Astrocyte (in vitro differentiated cells and primary cell): ENCODE measurements at regions not wholly inside any gene's neighbourhood (a gene's known extent, or its start where the extent isn't known, plus 50 kb on each side); places are given as distances from the start of the nearest gene placed in this dataset.

ENCODE experiments used
- DNase-seq: peaks from one replicate; pipeline ENCODE4 v3.0.0-alpha.2; 2010; ENCODE audit warnings: low read depth
- FAIRE-seq: peaks from 2 replicates; lab custom pipeline; 2011; peaks lifted over from hg19 to GRCh38; lab: Jason Lieb, UNC
- H2AFZ ChIP-seq: 2 replicates; pipeline ENCODE4 v1.6.0; 2012; ENCODE audit warnings: low read depth, low read length, inconsistent platforms
- H3K27ac ChIP-seq: 2 replicates; pipeline ENCODE4 v1.5.1; 2011; ENCODE audit warnings: low read depth, low read length, inconsistent platforms
- H3K27me3 ChIP-seq: 2 replicates; pipeline ENCODE4 v1.6.0; 2011; ENCODE audit warnings: low read length, inconsistent platforms; ENCODE audit not compliant: insufficient read depth
- H3K36me3 ChIP-seq: 2 replicates; pipeline ENCODE4 v1.5.1; 2011; ENCODE audit warnings: low read length, inconsistent platforms; ENCODE audit not compliant: insufficient read depth
- H3K4me1 ChIP-seq: 2 replicates; pipeline ENCODE4 v1.5.1; 2011; ENCODE audit warnings: low read length, inconsistent platforms; ENCODE audit not compliant: insufficient read depth
- H3K4me2 ChIP-seq: 2 replicates; pipeline ENCODE4 v1.6.0; 2012; ENCODE audit warnings: low read length, inconsistent platforms
- H3K4me3 ChIP-seq: 2 replicates; pipeline ENCODE4 v1.5.1; 2011; ENCODE audit warnings: low read depth, mild to moderate bottlenecking, low read length, inconsistent platforms; ENCODE audit not compliant: insufficient read depth
- H3K79me2 ChIP-seq: 2 replicates; pipeline ENCODE4 v1.6.0; 2012; ENCODE audit warnings: mild to moderate bottlenecking, low read length, inconsistent platforms; ENCODE audit not compliant: insufficient read depth
- H3K9ac ChIP-seq: 2 replicates; pipeline ENCODE4 v1.6.0; 2012; ENCODE audit warnings: mild to moderate bottlenecking, low read length, inconsistent platforms
- H3K9me3 ChIP-seq: 2 replicates; pipeline ENCODE4 v1.5.1; 2012; ENCODE audit warnings: low read depth, mild to moderate bottlenecking, low read length, inconsistent platforms; ENCODE audit not compliant: insufficient read depth
- H4K20me1 ChIP-seq: 2 replicates; pipeline ENCODE4 v1.6.0; 2012; ENCODE audit warnings: low read length, inconsistent platforms; ENCODE audit not compliant: insufficient read depth
- H3K27ac Mint-ChIP-seq: one replicate; pipeline ENCODE4 v1.8.0; 2021; ENCODE audit warnings: mild to moderate bottlenecking, mixed read lengths; ENCODE audit not compliant: unreplicated experiment
- H3K27me3 Mint-ChIP-seq: one replicate; pipeline ENCODE4 v1.8.0; 2021; ENCODE audit warnings: low read depth, mixed read lengths; ENCODE audit not compliant: unreplicated experiment
- H3K36me3 Mint-ChIP-seq: one replicate; pipeline ENCODE4 v1.8.0; 2021; ENCODE audit warnings: low read depth, mixed read lengths; ENCODE audit not compliant: unreplicated experiment
- H3K4me1 Mint-ChIP-seq: one replicate; pipeline ENCODE4 v1.8.0; 2021; ENCODE audit warnings: low read depth, mixed read lengths; ENCODE audit not compliant: unreplicated experiment
- H3K4me3 Mint-ChIP-seq: one replicate; pipeline ENCODE4 v1.8.0; 2021; ENCODE audit warnings: mild to moderate bottlenecking, moderate library complexity, mixed read lengths; ENCODE audit not compliant: unreplicated experiment
- H3K9me3 Mint-ChIP-seq: one replicate; pipeline ENCODE4 v1.8.0; 2021; ENCODE audit warnings: mild to moderate bottlenecking, mixed read lengths; ENCODE audit not compliant: unreplicated experiment
- EZH2 ChIP-seq: IDR thresholded peaks from 2 replicates; pipeline ENCODE4 v1.6.1; 2012; ENCODE audit warnings: mild to moderate bottlenecking, low read length, inconsistent platforms; ENCODE audit not compliant: insufficient read depth
- TF ChIP-seq, protein P1 (sequence below): IDR thresholded peaks from 2 replicates; pipeline ENCODE4 v1.5.1; 2011; ENCODE audit warnings: low read depth, mild to moderate bottlenecking, inconsistent platforms, low read length, moderate library complexity; ENCODE audit not compliant: insufficient read depth

DNA sequence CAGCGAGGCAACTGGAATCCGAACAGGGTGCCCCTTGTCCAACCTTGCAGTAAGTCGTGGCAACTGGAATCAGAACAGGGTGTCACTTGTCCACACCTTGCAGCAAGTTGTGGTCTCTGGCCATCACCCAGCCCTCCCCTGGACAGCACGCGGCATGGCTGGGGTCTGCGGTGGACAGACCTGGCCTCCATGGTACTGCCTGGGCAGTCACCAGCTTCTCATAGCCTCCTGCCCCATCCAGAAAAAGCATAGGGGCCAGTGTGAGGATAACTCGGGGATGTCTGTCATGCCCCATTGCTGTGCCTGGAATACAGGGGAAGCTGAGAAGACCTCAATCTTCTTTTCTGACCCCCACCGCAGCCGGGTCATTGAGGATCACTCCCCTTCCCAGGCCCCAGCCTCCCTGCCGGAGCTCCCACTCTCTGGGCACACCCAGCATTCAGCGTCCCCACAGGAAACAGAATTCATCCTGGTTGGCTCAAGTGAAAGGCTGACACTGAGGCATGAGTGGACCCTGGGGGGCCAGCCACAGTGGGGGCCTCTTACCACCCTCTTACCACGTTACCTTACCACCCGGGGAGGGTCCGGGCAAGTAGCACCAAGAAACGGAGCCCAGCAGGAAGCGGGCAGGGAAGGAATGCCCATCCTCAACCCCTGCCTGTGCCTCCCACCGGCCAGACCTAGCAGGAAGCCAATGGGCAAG is 68.0 kb upstream of the RAB6C start:
- Histone ChIP-seq H3K9ac (no peak overlapping the region), H3K4me2 (no peak overlapping the region), H3K27ac (no peak overlapping the region), H4K20me1 (no peaks in the 10 kb centered on the region), H3K4me3 (no peak overlapping the region), H3K27me3 (no peaks in the 10 kb centered on the region), H2AFZ (no peak overlapping the region), H3K9me3 (no peaks in the 10 kb centered on the region), H3K36me3 (no peaks in the 10 kb centered on the region), H3K4me1 (no peaks in the 10 kb centered on the region), H3K79me2 (no peaks in the 10 kb centered on the region)
- no peaks in the 10 kb centered on the region for H3K4me1 Mint-ChIP-seq
- no peak overlapping the region for H3K4me3 Mint-ChIP-seq
- TF ChIP-seq, protein P1, sequence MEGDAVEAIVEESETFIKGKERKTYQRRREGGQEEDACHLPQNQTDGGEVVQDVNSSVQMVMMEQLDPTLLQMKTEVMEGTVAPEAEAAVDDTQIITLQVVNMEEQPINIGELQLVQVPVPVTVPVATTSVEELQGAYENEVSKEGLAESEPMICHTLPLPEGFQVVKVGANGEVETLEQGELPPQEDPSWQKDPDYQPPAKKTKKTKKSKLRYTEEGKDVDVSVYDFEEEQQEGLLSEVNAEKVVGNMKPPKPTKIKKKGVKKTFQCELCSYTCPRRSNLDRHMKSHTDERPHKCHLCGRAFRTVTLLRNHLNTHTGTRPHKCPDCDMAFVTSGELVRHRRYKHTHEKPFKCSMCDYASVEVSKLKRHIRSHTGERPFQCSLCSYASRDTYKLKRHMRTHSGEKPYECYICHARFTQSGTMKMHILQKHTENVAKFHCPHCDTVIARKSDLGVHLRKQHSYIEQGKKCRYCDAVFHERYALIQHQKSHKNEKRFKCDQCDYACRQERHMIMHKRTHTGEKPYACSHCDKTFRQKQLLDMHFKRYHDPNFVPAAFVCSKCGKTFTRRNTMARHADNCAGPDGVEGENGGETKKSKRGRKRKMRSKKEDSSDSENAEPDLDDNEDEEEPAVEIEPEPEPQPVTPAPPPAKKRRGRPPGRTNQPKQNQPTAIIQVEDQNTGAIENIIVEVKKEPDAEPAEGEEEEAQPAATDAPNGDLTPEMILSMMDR, result no peak
- no peak for TF ChIP-seq EZH2
- DNase-seq (no peak), FAIRE-seq (no peak)
- peaks cover 2% of the 10 kb centered on the region for H3K9me3 Mint-ChIP-seq
- H3K27me3 Mint-ChIP-seq, result peaks cover 55% of the 10 kb centered on the region
- H3K36me3 Mint-ChIP-seq, result no peaks in the 10 kb centered on the region
- H3K27ac Mint-ChIP-seq, result no peak overlapping the region

DNA sequence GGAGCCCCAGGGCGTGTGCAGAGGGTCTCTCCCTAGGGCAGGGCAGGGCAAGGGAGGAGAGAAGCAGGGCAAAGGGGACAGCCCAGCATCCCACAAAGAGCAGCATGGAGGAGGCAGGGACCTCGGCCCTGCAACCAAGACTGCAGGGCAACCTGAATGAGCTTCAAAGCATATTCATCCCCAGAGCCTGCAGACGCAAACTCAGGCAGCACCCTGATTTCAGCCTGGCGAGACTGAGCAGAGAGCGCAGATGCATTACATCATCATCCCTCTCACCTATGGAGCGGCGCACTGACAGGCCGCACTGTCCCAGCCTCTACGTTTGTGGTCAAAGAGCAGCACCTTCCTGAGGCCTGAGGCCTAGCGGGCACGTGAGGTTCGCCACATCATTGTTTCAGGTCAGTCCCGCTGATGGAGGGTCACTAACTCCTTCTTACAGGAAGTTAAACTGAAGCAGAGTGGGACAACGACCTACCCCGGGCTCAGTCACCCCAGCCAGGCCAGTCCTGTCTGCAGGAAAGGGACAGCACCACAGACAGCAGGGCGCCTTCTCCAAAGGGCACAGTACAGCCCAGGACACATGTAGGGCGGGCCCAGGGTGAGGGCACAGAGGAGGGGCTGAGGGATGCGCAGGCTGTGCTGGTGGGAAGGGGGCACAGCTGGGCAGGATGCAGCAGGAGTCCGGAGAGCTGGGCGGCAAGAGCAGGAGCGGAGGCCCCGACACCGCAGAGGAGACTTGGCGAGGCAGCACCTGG is 67.2 kb upstream of the RAB6C start:
- H2AFZ ChIP-seq, result no peak overlapping the region
- DNase-seq (no peak), FAIRE-seq (no peak)
- Mint-ChIP-seq H3K27me3 (peaks cover 48% of the 10 kb centered on the region), H3K9me3 (peaks cover 2% of the 10 kb centered on the region), H3K27ac (no peak overlapping the region), H3K4me1 (no peaks in the 10 kb centered on the region), H3K36me3 (no peaks in the 10 kb centered on the region), H3K4me3 (no peak overlapping the region)
- no peaks in the 10 kb centered on the region for H3K4me1 ChIP-seq
- H3K4me3 ChIP-seq, result no peak overlapping the region
- TF ChIP-seq, protein P1, result no peak
- no peak overlapping the region for H3K9ac ChIP-seq
- H3K4me2 ChIP-seq, result no peak overlapping the region
- no peaks in the 10 kb centered on the region for H3K9me3 ChIP-seq
- no peaks in the 10 kb centered on the region for H3K79me2 ChIP-seq
- no peak overlapping the region for H3K27ac ChIP-seq
- no peaks in the 10 kb centered on the region for H3K36me3 ChIP-seq
- H4K20me1 ChIP-seq, result no peaks in the 10 kb centered on the region
- no peaks in the 10 kb centered on the region for H3K27me3 ChIP-seq
